ENCODE measurements at regions not wholly inside any gene's neighbourhood (a gene's known extent, or its start where the extent isn't known, plus 50 kb on each side); places are given as distances from the start of the nearest gene placed in this dataset.

GRCh38 chr3:106929081-106929480 lies 448.2 kb upstream of the CCDC54 start:
- H3K27me3 ChIP-seq (replicated peaks; ENCODE audit: control insufficient read depth, insufficient read depth, low read length): no peaks in the 10 kb centered on the region
- H3K36me3 ChIP-seq (ENCODE audit: control insufficient read depth, insufficient read depth, low read length, severe bottlenecking): no peaks in the 10 kb centered on the region
- H3K4me3 ChIP-seq (ENCODE audit: low read length): no peak overlapping the region
- no peak overlapping the region for H3K9ac ChIP-seq (ENCODE audit: low read length)
- peaks cover under 1% of the 10 kb centered on the region for H3K9me3 ChIP-seq (ENCODE audit: control insufficient read depth, low read length)
- DNase-seq (ENCODE audit: low read depth): no peak
- no peaks in the 10 kb centered on the region for H3K4me1 ChIP-seq (ENCODE audit: control insufficient read depth, insufficient read depth, low read length)

GRCh38 chr3:106930086-106930485 lies 447.2 kb upstream of the CCDC54 start:
- H3K9me3 ChIP-seq (ENCODE audit: control insufficient read depth, low read length): peaks cover 7% of the 10 kb centered on the region
- no peak for DNase-seq (ENCODE audit: low read depth)

GRCh38 chr3:106931904-106932303 lies 445.3 kb upstream of the CCDC54 start:
- DNase-seq (ENCODE audit: low read depth): no peak
- Histone ChIP-seq H3K9me3 (ENCODE audit: control insufficient read depth, low read length) (peaks cover 7% of the 10 kb centered on the region), H3K9ac (ENCODE audit: low read length) (no peak overlapping the region), H3K4me1 (ENCODE audit: control insufficient read depth, insufficient read depth, low read length) (no peaks in the 10 kb centered on the region), H3K36me3 (ENCODE audit: control insufficient read depth, insufficient read depth, low read length, severe bottlenecking) (no peaks in the 10 kb centered on the region), H3K4me3 (ENCODE audit: low read length) (no peak overlapping the region), H3K27me3 (replicated peaks; ENCODE audit: control insufficient read depth, insufficient read depth, low read length) (no peaks in the 10 kb centered on the region)

More at GRCh38 chr3:106930086-106930485, 447.2 kb upstream of the CCDC54 start:
- no peak overlapping the region for H3K9ac ChIP-seq (ENCODE audit: low read length)
- H3K4me3 ChIP-seq (ENCODE audit: low read length): no peak overlapping the region
- H3K4me1 ChIP-seq (ENCODE audit: control insufficient read depth, insufficient read depth, low read length): no peaks in the 10 kb centered on the region
- H3K36me3 ChIP-seq (ENCODE audit: control insufficient read depth, insufficient read depth, low read length, severe bottlenecking): no peaks in the 10 kb centered on the region
- no peaks in the 10 kb centered on the region for H3K27me3 ChIP-seq (replicated peaks; ENCODE audit: control insufficient read depth, insufficient read depth, low read length)

- Histone ChIP-seq H3K9me3 (ENCODE audit: control insufficient read depth, low read length) (peaks cover 7% of the 10 kb centered on the region), H3K4me1 (ENCODE audit: control insufficient read depth, insufficient read depth, low read length) (no peaks in the 10 kb centered on the region), H3K9ac (ENCODE audit: low read length) (no peak overlapping the region), H3K4me3 (ENCODE audit: low read length) (no peak overlapping the region), H3K36me3 (ENCODE audit: control insufficient read depth, insufficient read depth, low read length, severe bottlenecking) (no peaks in the 10 kb centered on the region), H3K27me3 (replicated peaks; ENCODE audit: control insufficient read depth, insufficient read depth, low read length) (no peaks in the 10 kb centered on the region)
- no peak for DNase-seq (ENCODE audit: low read depth)
Observed at GRCh38 chr3:106936337-106936736, 440.9 kb upstream of the CCDC54 start.

GRCh38 chr3:106942051-106942450 lies 435.2 kb upstream of the CCDC54 start:
- DNase-seq (ENCODE audit: low read depth): no peak
- H3K4me3 ChIP-seq (ENCODE audit: low read length): no peak overlapping the region
- no peaks in the 10 kb centered on the region for H3K36me3 ChIP-seq (ENCODE audit: control insufficient read depth, insufficient read depth, low read length, severe bottlenecking)
- no peak overlapping the region for H3K9ac ChIP-seq (ENCODE audit: low read length)
- peaks cover 11% of the 10 kb centered on the region for H3K4me1 ChIP-seq (ENCODE audit: control insufficient read depth, insufficient read depth, low read length)
- no peaks in the 10 kb centered on the region for H3K9me3 ChIP-seq (ENCODE audit: control insufficient read depth, low read length)
- no peaks in the 10 kb centered on the region for H3K27me3 ChIP-seq (replicated peaks; ENCODE audit: control insufficient read depth, insufficient read depth, low read length)

GRCh38 chr3:106943071-106943470 lies 434.2 kb upstream of the CCDC54 start:
- Histone ChIP-seq H3K4me3 (ENCODE audit: low read length) (peak overlapping the region; percentile 24), H3K9me3 (ENCODE audit: control insufficient read depth, low read length) (no peaks in the 10 kb centered on the region), H3K4me1 (ENCODE audit: control insufficient read depth, insufficient read depth, low read length) (peaks cover 11% of the 10 kb centered on the region), H3K9ac (ENCODE audit: low read length) (peak overlapping the region; percentile 50), H3K27me3 (replicated peaks; ENCODE audit: control insufficient read depth, insufficient read depth, low read length) (no peaks in the 10 kb centered on the region), H3K36me3 (ENCODE audit: control insufficient read depth, insufficient read depth, low read length, severe bottlenecking) (no peaks in the 10 kb centered on the region)
- peak; percentile 74 for DNase-seq (ENCODE audit: low read depth)

- Histone ChIP-seq H3K4me3 (ENCODE audit: low read length) (no peak overlapping the region), H3K9me3 (ENCODE audit: control insufficient read depth, low read length) (no peaks in the 10 kb centered on the region), H3K4me1 (ENCODE audit: control insufficient read depth, insufficient read depth, low read length) (peaks cover 11% of the 10 kb centered on the region), H3K36me3 (ENCODE audit: control insufficient read depth, insufficient read depth, low read length, severe bottlenecking) (no peaks in the 10 kb centered on the region), H3K27me3 (replicated peaks; ENCODE audit: control insufficient read depth, insufficient read depth, low read length) (no peaks in the 10 kb centered on the region), H3K9ac (ENCODE audit: low read length) (no peak overlapping the region)
- peak; percentile 28 for DNase-seq (ENCODE audit: low read depth)
Observed at GRCh38 chr3:106945435-106945834, 431.8 kb upstream of the CCDC54 start.

- Histone ChIP-seq H3K4me3 (ENCODE audit: low read length) (no peak overlapping the region), H3K27me3 (replicated peaks; ENCODE audit: control insufficient read depth, insufficient read depth, low read length) (no peaks in the 10 kb centered on the region), H3K9me3 (ENCODE audit: control insufficient read depth, low read length) (no peaks in the 10 kb centered on the region), H3K4me1 (ENCODE audit: control insufficient read depth, insufficient read depth, low read length) (peaks cover 11% of the 10 kb centered on the region), H3K36me3 (ENCODE audit: control insufficient read depth, insufficient read depth, low read length, severe bottlenecking) (no peaks in the 10 kb centered on the region), H3K9ac (ENCODE audit: low read length) (no peak overlapping the region)
- DNase-seq (ENCODE audit: low read depth): no peak
Observed at GRCh38 chr3:106946866-106947265, 430.4 kb upstream of the CCDC54 start.

- Histone ChIP-seq H3K9me3 (ENCODE audit: control insufficient read depth, low read length) (peaks cover 9% of the 10 kb centered on the region), H3K36me3 (ENCODE audit: control insufficient read depth, insufficient read depth, low read length, severe bottlenecking) (no peaks in the 10 kb centered on the region), H3K27me3 (replicated peaks; ENCODE audit: control insufficient read depth, insufficient read depth, low read length) (no peaks in the 10 kb centered on the region), H3K9ac (ENCODE audit: low read length) (no peak overlapping the region), H3K4me1 (ENCODE audit: control insufficient read depth, insufficient read depth, low read length) (no peaks in the 10 kb centered on the region), H3K4me3 (ENCODE audit: low read length) (no peak overlapping the region)
- peak; percentile 62 for DNase-seq (ENCODE audit: low read depth)
Observed at GRCh38 chr3:106957029-106957428, 420.2 kb upstream of the CCDC54 start.

GRCh38 chr3:106962993-106963392 lies 414.2 kb upstream of the CCDC54 start:
- H3K9ac ChIP-seq (ENCODE audit: low read length): peak overlapping the region; percentile 77
- no peak for DNase-seq (ENCODE audit: low read depth)

GRCh38 chr3:106963442-106963841 lies 413.8 kb upstream of the CCDC54 start:
- peak; percentile 83 for DNase-seq (ENCODE audit: low read depth)
- Histone ChIP-seq H3K27me3 (replicated peaks; ENCODE audit: control insufficient read depth, insufficient read depth, low read length) (no peaks in the 10 kb centered on the region), H3K9me3 (ENCODE audit: control insufficient read depth, low read length) (no peaks in the 10 kb centered on the region), H3K36me3 (ENCODE audit: control insufficient read depth, insufficient read depth, low read length, severe bottlenecking) (no peaks in the 10 kb centered on the region), H3K4me1 (ENCODE audit: control insufficient read depth, insufficient read depth, low read length) (peaks cover 34% of the 10 kb centered on the region), H3K9ac (ENCODE audit: low read length) (peak overlapping the region; percentile 77), H3K4me3 (ENCODE audit: low read length) (peak overlapping the region; percentile 65)

More at GRCh38 chr3:106962993-106963392, 414.2 kb upstream of the CCDC54 start:
- Histone ChIP-seq H3K4me3 (ENCODE audit: low read length) (peak overlapping the region; percentile 65), H3K27me3 (replicated peaks; ENCODE audit: control insufficient read depth, insufficient read depth, low read length) (no peaks in the 10 kb centered on the region), H3K4me1 (ENCODE audit: control insufficient read depth, insufficient read depth, low read length) (peaks cover 34% of the 10 kb centered on the region), H3K9me3 (ENCODE audit: control insufficient read depth, low read length) (no peaks in the 10 kb centered on the region), H3K36me3 (ENCODE audit: control insufficient read depth, insufficient read depth, low read length, severe bottlenecking) (no peaks in the 10 kb centered on the region)

GRCh38 chr3:106965307-106965706 lies 411.9 kb upstream of the CCDC54 start:
- Histone ChIP-seq H3K4me1 (ENCODE audit: control insufficient read depth, insufficient read depth, low read length) (peaks cover 34% of the 10 kb centered on the region), H3K9ac (ENCODE audit: low read length) (no peak overlapping the region)

More at GRCh38 chr3:106965307-106965706, 411.9 kb upstream of the CCDC54 start:
- H3K4me3 ChIP-seq (ENCODE audit: low read length): no peak overlapping the region
- H3K9me3 ChIP-seq (ENCODE audit: control insufficient read depth, low read length): no peaks in the 10 kb centered on the region
- DNase-seq (ENCODE audit: low read depth): no peak
- H3K36me3 ChIP-seq (ENCODE audit: control insufficient read depth, insufficient read depth, low read length, severe bottlenecking): no peaks in the 10 kb centered on the region
- H3K27me3 ChIP-seq (replicated peaks; ENCODE audit: control insufficient read depth, insufficient read depth, low read length): no peaks in the 10 kb centered on the region
